K562 (cell line): ENCODE measurements at regions not wholly inside any gene's neighbourhood (a gene's known extent, or its start where the extent isn't known, plus 50 kb on each side); places are given as distances from the start of the nearest gene placed in this dataset.

Experiments used
- ATAC-seq: fragments of 200-7000 bp; cut with Tn5 transposase; 3 replicates; pipeline ENCODE4 v1.9.1; 2020; ENCODE audit warnings: moderate library complexity
- BruUV-seq: library from RNA; stranded (reverse); fragments of 400-500 nt; replicated peaks from 2 replicates; lab custom pipeline; 2021; lab: Mats Ljungman, UMichigan
- CTCF ChIA-PET: fragments of 300-600 bp; formaldehyde crosslinking; extraction: SDS; loops from one replicate; lab custom pipeline; 2021; ENCODE audit warnings: low intra/inter-chr PET ratio; lab: Yijun Ruan, JAX
- POLR2A ChIA-PET: fragments of 300-600, 350-650 bp; sonication (Branson Sonifier 250); formaldehyde crosslinking; extraction: SDS; loops from one replicate; lab custom pipeline; 2021; ENCODE audit warnings: antibody characterized with exemption, inconsistent platforms; lab: Yijun Ruan, JAX
- DNase-seq, 4 experiments: peaks; one replicate each; pipeline versions ENCODE4 v3.0.0 to v3.0.0-alpha.2; 2011 to 2018; ENCODE audit warnings: low spot score in 3 of 4, mixed read lengths in 3 of 4; ENCODE audit errors: extremely low read depth in 1 of 4
- FAIRE-seq: peaks from 2 replicates; lab custom pipeline; 2011; peaks lifted over from hg19 to GRCh38; lab: Jason Lieb, UNC
- H2AFZ ChIP-seq: 2 replicates; pipeline ENCODE4 v1.6.0; 2011; ENCODE audit warnings: low read depth, low read length, control low read depth, inconsistent platforms
- H3K27ac ChIP-seq: fragments of 200-600 bp; 3 replicates; pipeline ENCODE4 v1.8.0; 2011; ENCODE audit warnings: low read depth, mild to moderate bottlenecking, control low read depth, inconsistent platforms, low read length, moderate library complexity, mixed read lengths; ENCODE audit errors: extremely low read depth
- H3K27me3 ChIP-seq, 2 experiments: fragments of 300-600 bp in 1 of 2; 2 replicates in 1 of 2; 3 replicates in 1 of 2; pipeline versions ENCODE4 v1.6.0 to v1.8.0; 2011; ENCODE audit warnings: inconsistent platforms in 2 of 2, low read length in 2 of 2, mild to moderate bottlenecking in 1 of 2, mixed read lengths in 1 of 2, moderate library complexity in 1 of 2; ENCODE audit not compliant: control insufficient read depth in 2 of 2, insufficient read depth in 2 of 2
- H3K36me3 ChIP-seq: fragments of 300-600 bp; 3 replicates; pipeline ENCODE4 v1.8.0; 2011; ENCODE audit warnings: mild to moderate bottlenecking, low read length, inconsistent platforms; ENCODE audit not compliant: control insufficient read depth, insufficient read depth
- H3K4me1 ChIP-seq, 2 experiments: fragments of 200-600 bp in 1 of 2; replicated peaks in 1 of 2; 2 replicates in 1 of 2; 3 replicates in 1 of 2; pipeline versions ENCODE4 v1.5.1 to v1.8.0; 2011; ENCODE audit warnings: inconsistent platforms in 2 of 2, low read length in 2 of 2, mild to moderate bottlenecking in 1 of 2, mixed read lengths in 1 of 2, moderate library complexity in 1 of 2; ENCODE audit not compliant: control insufficient read depth in 2 of 2, insufficient read depth in 2 of 2
- H3K4me2 ChIP-seq: 2 replicates; pipeline ENCODE4 v1.6.1; 2011; ENCODE audit warnings: low read length, control low read depth, inconsistent platforms, mixed read lengths; ENCODE audit not compliant: insufficient read depth
- H3K4me3 ChIP-seq: fragments of 200-600 bp; sonication (generic), shearing (Covaris generic); 2 replicates; pipeline ENCODE4 v1.5.1; 2016; ENCODE audit warnings: control low read depth, inconsistent platforms
- H3K79me2 ChIP-seq: fragments of 200-600 bp; 3 replicates; pipeline ENCODE4 v1.8.0; 2011; ENCODE audit warnings: low read length, inconsistent platforms; ENCODE audit not compliant: control insufficient read depth, insufficient read depth
- H3K9ac ChIP-seq, 2 experiments: 2 replicates each; pipeline versions ENCODE4 v1.6.0 to v1.6.1; 2011; ENCODE audit warnings: low read depth in 2 of 2, low read length in 2 of 2, control low read depth in 1 of 2, inconsistent platforms in 1 of 2, mild to moderate bottlenecking in 1 of 2, mixed read lengths in 1 of 2; ENCODE audit not compliant: insufficient read depth in 1 of 2
- H3K9me1 ChIP-seq: one replicate; pipeline ENCODE4 v1.6.0; 2011; ENCODE audit warnings: inconsistent platforms, mild to moderate bottlenecking, low read length, moderate library complexity; ENCODE audit not compliant: control insufficient read depth, insufficient read depth
- H3K9me3 ChIP-seq: replicated peaks from 2 replicates; pipeline ENCODE4 v1.5.1; 2011; ENCODE audit warnings: low read depth, low read length, inconsistent platforms; ENCODE audit not compliant: control insufficient read depth, insufficient read depth
- H4K20me1 ChIP-seq: replicated peaks from 2 replicates; pipeline ENCODE4 v1.6.1; 2011; ENCODE audit warnings: low read length, inconsistent platforms, mixed read lengths; ENCODE audit not compliant: control insufficient read depth, insufficient read depth
- BRD9 ChIP-seq: fragments of 450-650 bp; IDR thresholded peaks from 2 replicates; pipeline ENCODE4 v1.6.1; 2018; ENCODE audit warnings: low read depth; ENCODE audit not compliant: partially characterized antibody
- DEAF1 ChIP-seq: fragments of 450-650 bp; formaldehyde crosslinking; IDR thresholded peaks from 2 replicates; pipeline ENCODE4 v1.4.0; 2020; ENCODE audit warnings: mild to moderate bottlenecking, moderate library complexity
- ETV6 ChIP-seq, 3 experiments: fragments of 150-350 bp in 1 of 3; sonication (generic) in 1 of 3; formaldehyde crosslinking in 1 of 3; IDR thresholded peaks; 2 replicates each; pipeline versions ENCODE4 v1.6.1 to v1.8.0; 2014 to 2022; ENCODE audit warnings: borderline replicate concordance in 2 of 3, low read depth in 2 of 3, antibody characterized with exemption in 1 of 3, low read length in 1 of 3, mild to moderate bottlenecking in 1 of 3, missing genetic modification reagents in 1 of 3
- FOXP4 ChIP-seq: sonication (generic); formaldehyde crosslinking; IDR thresholded peaks from 2 replicates; pipeline ENCODE4 v1.8.0; 2022; ENCODE audit warnings: mild to moderate bottlenecking, missing genetic modification reagents, borderline replicate concordance
- KDM5B ChIP-seq: fragments of 200-600 bp; sonication (generic); IDR thresholded peaks from 2 replicates; pipeline ENCODE4 v1.6.1; 2012; ENCODE audit warnings: low read depth, mild to moderate bottlenecking, moderate library complexity, low read length, control low read depth, inconsistent platforms; ENCODE audit not compliant: insufficient replicate concordance
- KHSRP ChIP-seq: fragments of 450-650 bp; IDR thresholded peaks from 2 replicates; pipeline ENCODE4 v1.6.1; 2017
- MTA3 ChIP-seq: fragments of 450-650 bp; formaldehyde crosslinking; IDR thresholded peaks from 2 replicates; pipeline ENCODE4 v1.6.1; 2017; ENCODE audit warnings: mild to moderate bottlenecking, borderline replicate concordance
- NKRF ChIP-seq: fragments of 450-650 bp; IDR thresholded peaks from 2 replicates; pipeline ENCODE4 v1.6.1; 2016; ENCODE audit warnings: borderline replicate concordance
- PRDM10 ChIP-seq: fragments of 450-650 bp; IDR thresholded peaks from 2 replicates; pipeline ENCODE4 v1.6.1; 2018; ENCODE audit not compliant: partially characterized antibody
- ZNF586 ChIP-seq: fragments of 450-650 bp; formaldehyde crosslinking; conservative IDR thresholded peaks from 2 replicates; pipeline ENCODE4 v1.4.0; 2020; ENCODE audit warnings: mild to moderate bottlenecking, moderate library complexity
- WGBS: fragments of 100-300 bp; shearing (Covaris generic); methylation state at CpG from one replicate; pipeline ENCODE4 v1.1.6; 2016; ENCODE audit warnings: low coverage, mixed read lengths; ENCODE audit not compliant: insufficient coverage; ENCODE audit errors: missing lambda C conversion rate; 5-methylcytosine and 5-hydroxymethylcytosine counted together
- in situ Hi-C: fragments of 300-500 bp; cut with MboI; formaldehyde crosslinking; loops from 4 replicates; pipeline ENCODE4 v1.15.0; 2018; ENCODE audit warnings: inconsistent platforms, mixed read lengths
- intact Hi-C: fragments of 100-400 bp; cut with micrococcal nuclease; formaldehyde crosslinking; loops from 2 replicates; pipeline ENCODE4 v1.14.2; 2022

GRCh38 chr6:28764014-28764723 lies 159.6 kb downstream of the TRIM27 start:
- H3K27me3 ChIP-seq, result no peaks in the 10 kb centered on the region
- peaks cover 2 to 9% of the 10 kb centered on the region in 2 experiments; a peak in 3 of 5 replicates for H3K4me1 ChIP-seq
- peak; percentile 33 to 89 (median 56) for DNase-seq
- POLR2A ChIA-PET, result interaction anchor here (0.5 to 1.5 kb wide), 4 partner anchors 12 to 112 kb away, joined by 3 to 5 read pairs (median 4); no protein-coding TSS in a partner anchor
- intact Hi-C loops (no loop called here), in situ Hi-C loops (no loop called here)
- H3K9ac ChIP-seq, result peak overlapping the region; percentile 66 to 85
- no peaks in the 10 kb centered on the region for H3K36me3 ChIP-seq
- peak; percentile 84 for FAIRE-seq
- H4K20me1 ChIP-seq, result no peaks in the 10 kb centered on the region
- TSS peak; percentile 84 for BruUV-seq
- H3K9me3 ChIP-seq, result no peaks in the 10 kb centered on the region
- H2AFZ ChIP-seq, result peak overlapping the region; percentile 91
- peak overlapping the region; percentile 71 for H3K4me2 ChIP-seq
- CTCF ChIA-PET, result no interaction called here
- ATAC-seq, result peak; percentile 98
- H3K4me3 ChIP-seq, result peak overlapping the region; percentile 48
- WGBS, result 8% methylated on average over 27 of the region's 27 CpGs
- no peaks in the 10 kb centered on the region for H3K9me1 ChIP-seq
- no peaks in the 10 kb centered on the region for H3K79me2 ChIP-seq
- H3K27ac ChIP-seq, result peak overlapping the region; percentile 63
- TF ChIP-seq DEAF1, result no peak
- TF ChIP-seq KDM5B, result no peak
- no peak for TF ChIP-seq ZNF586 (CRISPR knock-in tag)
- peak; percentile 54 for TF ChIP-seq BRD9
- TF ChIP-seq ETV6 (IDR thresholded peaks at IDR 0.05; ENCODE audit: borderline replicate concordance in 1 of 2, low read depth in 2 of 2, low read length in 1 of 2), result 0 out of 4 replicates have a peak, but pooled peaks of 1 of the 2 experiments have one; percentile 44
- TF ChIP-seq ETV6 (CRISPR knock-in tag; IDR thresholded peaks at IDR 0.05; ENCODE audit: borderline replicate concordance), result no peak
- TF ChIP-seq NKRF, result 0 out of 2 replicates have a peak, but pooled peaks have one; percentile 30
- peak; percentile 97 for TF ChIP-seq PRDM10
- no peak for TF ChIP-seq KHSRP
- TF ChIP-seq FOXP4 (CRISPR knock-in tag), result no peak; the same call in 1 of the 2 replicates
- peak; percentile 76; the same call in 1 of the 2 replicates for TF ChIP-seq MTA3
